NCI-H748 (cell line): ENCODE measurements at regions not wholly inside any gene's neighbourhood (a gene's known extent, or its start where the extent isn't known, plus 50 kb on each side); places are given as distances from the start of the nearest gene placed in this dataset.
A peak's percentile ranks its signal among the peaks of the same experiment; 100 is the strongest.
"Not testable (repeated sequence)": the region's sequence is repeated elsewhere in the genome, so short reads cannot be mapped to it uniquely, and the experiment has no call there.

Experiments used
- DNase-seq: peaks from one replicate; lab custom pipeline; 2025; ENCODE audit not compliant: unreplicated experiment; lab: John Stamatoyannopoulos, UW

GRCh38 chr3:32632533-32633265 is 52.3 kb upstream of the CNOT10 start:
- DNase-seq, result no peak

- DNase-seq, result peak; percentile 3
These were observed 54.7 kb upstream of the CNOT10 start for GRCh38 chr3:32630266-32630665.

- no peak for DNase-seq
These were observed 56.0 kb upstream of the DYNC1LI1 start for GRCh38 chr3:32626631-32627030.

- DNase-seq, result not testable (repeated sequence)
These were observed 55.0 kb upstream of the DYNC1LI1 start for GRCh38 chr3:32625543-32626176.

- DNase-seq, result no peak
These were observed 52.9 kb upstream of the DYNC1LI1 start for GRCh38 chr3:32623532-32623931.

- no peak for DNase-seq
These were observed 50.8 kb upstream of the DYNC1LI1 start for GRCh38 chr3:32621466-32621865.

GRCh38 chr3:32620611-32621310 is 50.1 kb upstream of the DYNC1LI1 start:
- DNase-seq, result no peak
